Vagina (tissue), 2 donors: ENCODE measurements at regions not wholly inside any gene's neighbourhood (a gene's known extent, or its start where the extent isn't known, plus 50 kb on each side); places are given as distances from the start of the nearest gene placed in this dataset.

Experiments
- DNase-seq, 2 donors: peaks; one replicate each; pipeline ENCODE4 v3.0.0-alpha.2; 2017; ENCODE audit errors: extremely low spot score in 2 of 2
- H3K27ac ChIP-seq: fragments of 200-600 bp; sonication (generic); one replicate; pipeline ENCODE4 v1.5.1; 2019
- H3K27me3 ChIP-seq: fragments of 200-600 bp; sonication (generic); one replicate; pipeline ENCODE4 v1.5.1; 2019
- H3K36me3 ChIP-seq, 2 donors: fragments of 200-600 bp; sonication (generic); one replicate each; pipeline ENCODE4 v1.5.1; 2017 to 2019
- H3K4me1 ChIP-seq: fragments of 200-600 bp; sonication (generic); one replicate; pipeline ENCODE4 v1.5.1; 2019
- H3K4me3 ChIP-seq, 2 donors: fragments of 200-600 bp; sonication (generic); 1 replicate in 1 of 2; 2 replicates in 1 of 2; pipeline ENCODE4 v1.5.1; 2016 to 2019
- H3K9me3 ChIP-seq: fragments of 200-600 bp; sonication (generic); one replicate; pipeline ENCODE4 v1.5.1; 2019
- POLR2A ChIP-seq, 2 donors: fragments of 450-650 bp; IDR thresholded peaks; one replicate each; pipeline ENCODE4 v1.6.1; 2017; ENCODE audit warnings: antibody characterized with exemption in 2 of 2, mild to moderate bottlenecking in 2 of 2, moderate library complexity in 2 of 2
- POLR2AphosphoS5 ChIP-seq, 2 donors: sonication (generic); formaldehyde crosslinking; IDR thresholded peaks; one replicate each; pipeline ENCODE4 v1.9.0; 2017; ENCODE audit warnings: antibody characterized with exemption in 2 of 2, mild to moderate bottlenecking in 2 of 2, low read depth in 1 of 2; ENCODE audit not compliant: insufficient read depth in 1 of 2
- intact Hi-C: fragments of 100-400 bp; cut with DNase I; formaldehyde crosslinking; loops from one replicate; pipeline ENCODE4 v1.15.1; 2023
- TF ChIP-seq, protein P1 (sequence below), 3 experiments: fragments of 450-650 bp in 2 of 3; fragments of 200-600 bp in 1 of 3; sonication (generic) in 1 of 3; IDR thresholded peaks; one replicate each; pipeline ENCODE4 v1.5.1; 2017 to 2019; ENCODE audit warnings: antibody characterized with exemption in 3 of 3, mild to moderate bottlenecking in 2 of 3, moderate library complexity in 2 of 3

DNA sequence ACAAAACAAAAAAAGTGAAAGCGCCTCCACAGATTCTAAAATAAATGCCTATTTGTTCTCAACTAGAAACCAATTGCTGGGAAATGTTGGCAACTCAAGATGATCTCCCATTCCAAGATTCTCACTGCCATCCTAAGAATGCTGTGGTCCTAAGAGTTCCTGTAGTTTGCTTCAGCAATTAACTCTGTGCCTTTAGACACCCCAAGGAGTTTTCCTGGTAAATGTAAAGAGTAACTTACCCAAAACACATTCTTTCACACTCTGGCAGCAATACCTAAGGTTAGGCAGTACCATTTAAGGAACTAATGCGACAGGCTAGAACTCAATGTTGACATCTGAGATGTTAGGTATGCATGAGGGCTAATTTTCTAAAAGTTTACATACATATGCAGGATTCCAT, 58.8 kb upstream of the TANK start:
- TF ChIP-seq POLR2AphosphoS5 (IDR thresholded peaks at IDR 0.05; ENCODE audit: insufficient read depth in 1 of 2, low read depth in 1 of 2) (no peak), POLR2A (IDR thresholded peaks at IDR 0.05) (no peak)
- TF ChIP-seq, protein P1, sequence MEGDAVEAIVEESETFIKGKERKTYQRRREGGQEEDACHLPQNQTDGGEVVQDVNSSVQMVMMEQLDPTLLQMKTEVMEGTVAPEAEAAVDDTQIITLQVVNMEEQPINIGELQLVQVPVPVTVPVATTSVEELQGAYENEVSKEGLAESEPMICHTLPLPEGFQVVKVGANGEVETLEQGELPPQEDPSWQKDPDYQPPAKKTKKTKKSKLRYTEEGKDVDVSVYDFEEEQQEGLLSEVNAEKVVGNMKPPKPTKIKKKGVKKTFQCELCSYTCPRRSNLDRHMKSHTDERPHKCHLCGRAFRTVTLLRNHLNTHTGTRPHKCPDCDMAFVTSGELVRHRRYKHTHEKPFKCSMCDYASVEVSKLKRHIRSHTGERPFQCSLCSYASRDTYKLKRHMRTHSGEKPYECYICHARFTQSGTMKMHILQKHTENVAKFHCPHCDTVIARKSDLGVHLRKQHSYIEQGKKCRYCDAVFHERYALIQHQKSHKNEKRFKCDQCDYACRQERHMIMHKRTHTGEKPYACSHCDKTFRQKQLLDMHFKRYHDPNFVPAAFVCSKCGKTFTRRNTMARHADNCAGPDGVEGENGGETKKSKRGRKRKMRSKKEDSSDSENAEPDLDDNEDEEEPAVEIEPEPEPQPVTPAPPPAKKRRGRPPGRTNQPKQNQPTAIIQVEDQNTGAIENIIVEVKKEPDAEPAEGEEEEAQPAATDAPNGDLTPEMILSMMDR (IDR thresholded peaks at IDR 0.05), result no peak
- no peaks in the 10 kb centered on the region for H3K4me1 ChIP-seq
- intact Hi-C loops, result no loop called here
- no peak overlapping the region for H3K27ac ChIP-seq
- H3K27me3 ChIP-seq, result no peaks in the 10 kb centered on the region
- H3K4me3 ChIP-seq, result no peak overlapping the region
- no peaks in the 10 kb centered on the region for H3K36me3 ChIP-seq
- no peaks in the 10 kb centered on the region for H3K9me3 ChIP-seq
- no peak for DNase-seq

DNA sequence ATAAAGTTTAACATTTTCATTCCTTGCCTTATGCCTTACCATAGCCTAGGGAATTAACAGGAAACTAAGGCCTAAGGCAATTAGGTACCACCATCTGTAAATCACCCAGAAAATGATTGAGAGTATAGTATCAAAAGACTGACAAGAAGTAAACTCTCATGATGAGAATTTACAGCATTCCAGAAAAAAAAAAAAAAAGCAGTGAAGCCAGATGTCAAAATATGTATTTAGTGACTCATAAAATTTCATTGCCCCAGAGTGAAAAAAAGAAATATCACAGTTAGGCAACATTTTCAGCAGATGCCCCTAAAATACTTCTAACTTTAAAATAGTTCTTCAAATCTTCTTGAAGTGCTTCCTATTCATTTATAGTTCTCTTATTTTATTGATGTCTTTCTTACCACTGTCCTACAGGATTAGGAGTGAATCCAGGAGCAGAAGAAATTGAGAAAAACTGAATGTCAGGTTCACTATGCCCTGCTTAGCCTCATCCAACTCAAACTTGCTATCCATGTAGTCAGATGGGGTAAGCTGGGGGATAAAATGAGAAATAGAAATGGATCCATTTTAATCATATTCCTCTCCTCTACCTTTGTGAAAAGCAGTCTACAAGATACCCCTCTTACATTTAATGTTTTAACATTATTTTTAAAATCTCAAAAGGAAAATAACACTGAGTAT, 57.3 kb upstream of the TANK start:
- Histone ChIP-seq H3K9me3 (no peaks in the 10 kb centered on the region), H3K27me3 (no peaks in the 10 kb centered on the region), H3K4me1 (no peaks in the 10 kb centered on the region), H3K27ac (no peak overlapping the region), H3K36me3 (no peaks in the 10 kb centered on the region), H3K4me3 (no peak overlapping the region)
- DNase-seq, result no peak
- TF ChIP-seq, protein P1 (IDR thresholded peaks at IDR 0.05), result no peak
- TF ChIP-seq POLR2A (IDR thresholded peaks at IDR 0.05) (no peak), POLR2AphosphoS5 (IDR thresholded peaks at IDR 0.05; ENCODE audit: insufficient read depth in 1 of 2, low read depth in 1 of 2) (no peak)
- intact Hi-C loops, result no loop called here

DNA sequence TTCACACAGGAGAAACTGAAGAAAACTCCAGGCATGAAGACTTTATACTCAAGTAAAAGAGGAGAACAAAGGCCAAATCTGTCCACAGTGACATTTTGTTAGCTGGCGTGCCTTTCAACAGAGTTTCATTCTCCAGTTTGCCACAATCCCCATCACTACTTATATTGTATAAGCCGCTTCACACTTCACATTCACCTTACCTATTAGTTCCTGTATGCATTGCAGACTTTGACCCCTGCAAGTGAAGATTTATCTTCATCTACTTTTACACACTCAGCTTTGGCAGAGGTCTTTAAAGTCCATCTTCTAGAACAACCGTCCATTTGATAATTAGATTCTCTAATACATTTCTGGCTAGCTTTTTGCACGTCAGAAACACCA, 56.8 kb upstream of the TANK start:
- no peak overlapping the region for H3K27ac ChIP-seq
- no peak overlapping the region for H3K4me3 ChIP-seq
- no peaks in the 10 kb centered on the region for H3K36me3 ChIP-seq
- no peaks in the 10 kb centered on the region for H3K27me3 ChIP-seq
- TF ChIP-seq POLR2A (IDR thresholded peaks at IDR 0.05), result no peak
- TF ChIP-seq, protein P1 (IDR thresholded peaks at IDR 0.05), result no peak
- TF ChIP-seq POLR2AphosphoS5 (IDR thresholded peaks at IDR 0.05; ENCODE audit: insufficient read depth in 1 of 2, low read depth in 1 of 2), result no peak
- H3K4me1 ChIP-seq, result no peaks in the 10 kb centered on the region
- no peak for DNase-seq
- H3K9me3 ChIP-seq, result no peaks in the 10 kb centered on the region
- intact Hi-C loops, result no loop called here

DNA sequence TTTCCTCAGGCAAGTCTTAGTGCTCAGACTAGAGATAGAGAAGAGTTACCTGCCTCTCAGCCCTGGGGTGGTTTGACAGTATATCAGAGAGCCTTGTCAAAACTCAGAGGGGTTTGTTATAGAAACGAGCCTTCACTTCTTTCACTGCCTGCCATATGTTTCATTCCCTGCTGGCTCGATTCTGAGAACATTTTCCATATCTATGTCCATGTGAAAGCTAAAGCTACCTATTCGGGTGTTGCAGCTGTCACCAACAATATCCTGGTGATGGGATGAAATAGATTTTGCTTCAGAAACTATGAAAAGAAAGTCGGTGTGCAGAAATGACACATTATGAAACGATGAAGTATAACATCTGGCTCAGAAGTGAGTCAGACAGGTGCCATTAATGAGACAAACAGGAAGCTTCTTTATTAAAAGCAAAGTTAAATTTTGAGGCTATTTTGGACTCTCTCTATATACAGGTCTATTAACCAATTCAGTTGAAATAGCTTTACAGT, 56.1 kb upstream of the TANK start:
- no peak for TF ChIP-seq POLR2A (IDR thresholded peaks at IDR 0.05)
- TF ChIP-seq POLR2AphosphoS5 (IDR thresholded peaks at IDR 0.05; ENCODE audit: insufficient read depth in 1 of 2, low read depth in 1 of 2), result no peak
- TF ChIP-seq, protein P1 (IDR thresholded peaks at IDR 0.05), result no peak
- intact Hi-C loops, result no loop called here
- Histone ChIP-seq H3K27ac (no peak overlapping the region), H3K36me3 (no peaks in the 10 kb centered on the region), H3K4me1 (no peaks in the 10 kb centered on the region), H3K4me3 (no peak overlapping the region), H3K27me3 (no peaks in the 10 kb centered on the region), H3K9me3 (no peaks in the 10 kb centered on the region)
- DNase-seq, result no peak

DNA sequence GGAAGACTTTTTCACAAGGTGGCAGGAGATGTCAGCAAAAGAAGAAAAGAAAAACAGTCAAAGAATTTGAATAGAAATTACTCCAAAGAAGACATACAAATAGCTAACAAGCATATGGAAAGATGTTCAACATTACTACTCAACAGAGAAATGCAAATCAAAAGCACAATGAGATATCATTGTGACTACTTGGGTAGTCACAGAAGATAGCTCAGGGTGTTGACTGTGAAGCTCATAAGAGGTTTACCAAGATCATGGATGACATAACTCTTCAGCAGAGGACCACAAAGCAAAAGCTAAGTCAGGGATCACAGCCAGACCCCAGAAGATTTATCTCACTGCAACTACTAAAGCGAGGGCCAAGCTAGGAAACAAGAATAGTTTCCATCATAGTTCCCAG, 53.0 kb upstream of the TANK start:
- Histone ChIP-seq H3K9me3 (no peaks in the 10 kb centered on the region), H3K27ac (no peak overlapping the region), H3K4me3 (no peak overlapping the region), H3K4me1 (no peaks in the 10 kb centered on the region), H3K36me3 (no peaks in the 10 kb centered on the region), H3K27me3 (no peaks in the 10 kb centered on the region)
- no peak for DNase-seq
- intact Hi-C loops, result no loop called here
- TF ChIP-seq POLR2AphosphoS5 (IDR thresholded peaks at IDR 0.05; ENCODE audit: insufficient read depth in 1 of 2, low read depth in 1 of 2), result no peak
